Ascending aorta (tissue), 2 donors: ENCODE measurements at regions not wholly inside any gene's neighbourhood (a gene's known extent, or its start where the extent isn't known, plus 50 kb on each side); places are given as distances from the start of the nearest gene placed in this dataset.

Experiments used
- DNase-seq, 2 donors: peaks; one replicate each; pipeline ENCODE4 v3.0.0-alpha.2; 2019; ENCODE audit warnings: low spot score in 2 of 2
- H3K27ac ChIP-seq, 2 donors: fragments of 200-600 bp; sonication (generic); one replicate each; pipeline ENCODE4 v1.5.1; 2016 to 2017; ENCODE audit warnings: mild to moderate bottlenecking in 1 of 2
- H3K27me3 ChIP-seq: fragments of 200-600 bp; sonication (generic); one replicate; pipeline ENCODE4 v1.5.1; 2017
- H3K36me3 ChIP-seq, 2 donors: fragments of 200-600 bp; sonication (generic); one replicate each; pipeline ENCODE4 v1.5.1; 2016
- H3K4me1 ChIP-seq, 2 donors: fragments of 200-600 bp; sonication (generic); one replicate each; pipeline ENCODE4 v1.5.1; 2016 to 2017; ENCODE audit warnings: mild to moderate bottlenecking in 1 of 2
- H3K4me3 ChIP-seq, 2 donors: fragments of 200-600 bp; sonication (generic); one replicate each; pipeline ENCODE4 v1.5.1; 2016 to 2017; ENCODE audit warnings: mild to moderate bottlenecking in 1 of 2
- H3K9me3 ChIP-seq, 2 donors: fragments of 200-600 bp; sonication (generic); one replicate each; pipeline ENCODE4 v1.5.1; 2016
- CTCF ChIP-seq, 3 experiments: fragments of 200-600 bp in 2 of 3; fragments of 450-650 bp in 1 of 3; sonication (generic) in 2 of 3; IDR thresholded peaks; one replicate each; pipeline ENCODE4 v1.5.1; 2016 to 2019; ENCODE audit warnings: antibody characterized with exemption in 3 of 3, mild to moderate bottlenecking in 1 of 3, moderate library complexity in 1 of 3
- intact Hi-C: fragments of 100-400 bp; cut with DNase I; formaldehyde crosslinking; loops from one replicate; pipeline ENCODE4 v1.15.1; 2023

GRCh38 chr6:112877134-112878100, 530.3 kb downstream of the RFPL4B start:
- Histone ChIP-seq H3K4me3 (no peak overlapping the region), H3K36me3 (no peaks in the 10 kb centered on the region), H3K27me3 (no peaks in the 10 kb centered on the region), H3K9me3 (no peaks in the 10 kb centered on the region), H3K4me1 (peaks cover 0 to 4% of the 10 kb centered on the region in 2 donors), H3K27ac (peak overlapping the region in 1 of 2 donors; percentile 52)
- DNase-seq = no peak
- intact Hi-C loops = loop anchor here (5.0 kb wide), 1 partner anchor 980 kb away; the partner anchor contains the start of gene MARCKS
- no peak for TF ChIP-seq CTCF (IDR thresholded peaks at IDR 0.05)

- TF ChIP-seq CTCF (IDR thresholded peaks at IDR 0.05) = no peak
- no peaks in the 10 kb centered on the region for H3K36me3 ChIP-seq
- intact Hi-C loops = loop anchor here (5.0 kb wide), 1 partner anchor 977 kb away; the partner anchor contains the start of gene MARCKS
- DNase-seq = no peak
- no peaks in the 10 kb centered on the region for H3K9me3 ChIP-seq
- peaks cover 0 to 4% of the 10 kb centered on the region in 2 donors for H3K4me1 ChIP-seq
- no peaks in the 10 kb centered on the region for H3K27me3 ChIP-seq
- H3K27ac ChIP-seq = no peak overlapping the region
- H3K4me3 ChIP-seq = no peak overlapping the region
Measured at GRCh38 chr6:112879920-112880413, 532.8 kb downstream of the RFPL4B start.

DNA sequence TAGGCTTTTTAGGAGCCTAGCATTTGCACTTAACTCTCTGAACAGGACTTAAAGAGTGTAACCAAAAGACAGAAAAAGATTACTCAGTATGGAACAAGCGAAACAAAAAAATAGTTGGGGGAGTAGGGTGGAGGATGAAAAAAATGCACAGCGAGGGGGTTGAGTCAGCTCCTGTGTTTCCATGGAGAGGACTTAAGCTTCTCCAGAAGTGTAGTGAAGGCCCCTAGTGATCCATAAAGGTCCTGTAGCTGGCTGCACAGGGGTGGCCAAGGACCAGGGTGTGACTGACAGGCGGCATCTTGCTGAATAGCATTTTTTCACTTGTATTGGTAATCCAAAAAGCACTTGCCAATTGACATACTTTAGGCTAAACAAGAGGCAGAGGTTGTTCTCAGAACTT, 533.9 kb downstream of the RFPL4B start:
- Histone ChIP-seq H3K4me1 (peaks cover 0 to 4% of the 10 kb centered on the region in 2 donors), H3K9me3 (no peaks in the 10 kb centered on the region), H3K4me3 (no peak overlapping the region), H3K27ac (no peak overlapping the region), H3K36me3 (no peaks in the 10 kb centered on the region), H3K27me3 (no peaks in the 10 kb centered on the region)
- DNase-seq = no peak
- intact Hi-C loops = no loop called here
- TF ChIP-seq CTCF (IDR thresholded peaks at IDR 0.05) = no peak

- Histone ChIP-seq H3K4me3 (no peak overlapping the region), H3K27ac (no peak overlapping the region), H3K27me3 (no peaks in the 10 kb centered on the region), H3K36me3 (no peaks in the 10 kb centered on the region), H3K9me3 (no peaks in the 10 kb centered on the region), H3K4me1 (peaks cover 0 to 2% of the 10 kb centered on the region in 2 donors)
- DNase-seq = no peak
- intact Hi-C loops = no loop called here
- TF ChIP-seq CTCF (IDR thresholded peaks at IDR 0.05) = no peak
Measured at GRCh38 chr6:112881828-112882780, 535.0 kb downstream of the RFPL4B start.

- Histone ChIP-seq H3K27me3 (no peaks in the 10 kb centered on the region), H3K4me1 (no peaks in the 10 kb centered on the region), H3K9me3 (no peaks in the 10 kb centered on the region), H3K4me3 (no peak overlapping the region), H3K27ac (no peak overlapping the region), H3K36me3 (no peaks in the 10 kb centered on the region)
- TF ChIP-seq CTCF (IDR thresholded peaks at IDR 0.05) = no peak
- no peak for DNase-seq
- intact Hi-C loops = no loop called here
Measured at GRCh38 chr6:112883095-112883494, 536.0 kb downstream of the RFPL4B start.
